GM19463 (cell line): ENCODE measurements at regions not wholly inside any gene's neighbourhood (a gene's known extent, or its start where the extent isn't known, plus 50 kb on each side); places are given as distances from the start of the nearest gene placed in this dataset.
A peak's percentile ranks its signal among the peaks of the same experiment; 100 is the strongest.

ENCODE experiments used
- ATAC-seq: cut with Tn5 transposase; IDR thresholded peaks from one replicate; pipeline ENCODE4 v1.9.1; 2021; ENCODE audit warnings: mild to moderate bottlenecking, moderate library complexity; ENCODE audit not compliant: unreplicated experiment

DNA sequence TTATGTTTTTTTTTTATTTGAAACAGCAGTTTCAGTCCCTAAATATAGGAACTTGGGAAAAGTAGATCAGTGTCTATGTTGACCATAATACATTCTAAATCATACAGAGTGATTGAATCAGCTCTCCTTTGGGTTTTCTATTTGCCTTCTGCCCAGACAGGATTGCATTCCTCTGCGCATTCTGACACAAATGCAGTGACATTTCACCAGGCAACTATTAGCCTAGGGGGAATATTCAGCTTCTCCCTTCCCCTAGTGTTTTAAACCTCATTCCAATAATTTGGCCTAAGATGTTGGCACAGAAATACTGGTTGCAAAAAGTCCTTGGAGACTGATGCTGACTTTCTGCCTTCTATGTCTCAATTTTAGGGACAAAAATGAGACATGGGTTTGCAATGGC is 172.8 kb downstream of the PTGER3 start:
- no peak for ATAC-seq

DNA sequence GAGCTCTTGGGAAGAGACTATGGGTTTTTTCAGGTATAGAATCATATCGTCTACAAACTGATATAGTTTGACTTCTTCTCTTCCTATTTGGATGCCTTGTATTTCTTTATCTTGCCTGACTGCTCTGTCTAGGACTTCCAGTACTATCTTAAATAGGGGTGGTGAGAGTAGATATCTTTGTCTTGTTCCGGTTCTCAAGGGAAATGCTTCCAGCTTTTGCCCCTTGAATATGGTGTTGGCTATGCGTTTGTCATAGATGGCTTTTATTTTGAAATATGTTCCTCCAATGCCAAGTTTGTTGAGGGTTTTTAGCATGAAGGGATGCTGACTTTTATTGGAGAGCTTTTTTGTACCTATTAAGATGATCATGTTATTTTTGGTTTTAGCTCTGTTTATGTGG is 170.3 kb downstream of the PTGER3 start:
- ATAC-seq: no peak

DNA sequence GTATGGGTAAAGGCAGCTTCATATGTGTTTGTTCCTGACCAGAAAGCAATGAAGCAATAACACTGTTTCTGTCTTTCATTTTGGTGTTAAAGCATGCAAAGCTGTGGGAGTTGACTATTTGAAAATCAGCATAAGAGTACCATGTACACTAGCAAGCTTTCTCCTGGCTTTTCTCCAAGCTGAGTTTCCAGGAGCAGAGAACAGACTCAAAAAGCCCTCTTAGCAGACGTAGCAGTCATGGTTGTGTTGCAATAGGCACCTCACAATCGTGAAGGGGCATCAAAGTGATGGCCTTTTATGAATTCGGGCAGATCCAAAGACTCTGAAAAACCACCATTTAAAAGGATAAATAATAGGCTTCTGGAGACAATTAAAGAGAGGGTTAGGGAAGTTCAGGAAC is 159.7 kb downstream of the PTGER3 start:
- ATAC-seq: no peak

- ATAC-seq: no peak
Measured at GRCh38 chr1:70888722-70889121, 158.9 kb downstream of the PTGER3 start.

DNA sequence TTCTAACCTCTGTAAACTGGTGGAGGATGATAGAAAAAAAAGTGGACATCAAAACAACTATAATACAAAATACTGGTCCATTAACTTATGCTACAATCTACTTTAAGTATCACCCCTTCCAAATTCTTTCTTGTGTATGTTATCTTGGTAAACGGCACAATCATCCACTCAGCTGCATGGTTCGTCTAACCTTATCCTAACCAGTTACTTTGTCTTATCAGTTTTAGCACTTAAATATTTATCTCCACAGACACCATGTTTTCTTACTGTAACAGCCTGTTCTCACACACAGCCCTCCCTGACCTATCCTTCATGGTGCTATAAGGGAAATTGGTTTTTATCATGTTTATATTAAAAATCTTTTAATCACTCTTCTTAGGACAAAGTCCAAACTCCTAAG is 157.2 kb downstream of the PTGER3 start:
- no peak for ATAC-seq

DNA sequence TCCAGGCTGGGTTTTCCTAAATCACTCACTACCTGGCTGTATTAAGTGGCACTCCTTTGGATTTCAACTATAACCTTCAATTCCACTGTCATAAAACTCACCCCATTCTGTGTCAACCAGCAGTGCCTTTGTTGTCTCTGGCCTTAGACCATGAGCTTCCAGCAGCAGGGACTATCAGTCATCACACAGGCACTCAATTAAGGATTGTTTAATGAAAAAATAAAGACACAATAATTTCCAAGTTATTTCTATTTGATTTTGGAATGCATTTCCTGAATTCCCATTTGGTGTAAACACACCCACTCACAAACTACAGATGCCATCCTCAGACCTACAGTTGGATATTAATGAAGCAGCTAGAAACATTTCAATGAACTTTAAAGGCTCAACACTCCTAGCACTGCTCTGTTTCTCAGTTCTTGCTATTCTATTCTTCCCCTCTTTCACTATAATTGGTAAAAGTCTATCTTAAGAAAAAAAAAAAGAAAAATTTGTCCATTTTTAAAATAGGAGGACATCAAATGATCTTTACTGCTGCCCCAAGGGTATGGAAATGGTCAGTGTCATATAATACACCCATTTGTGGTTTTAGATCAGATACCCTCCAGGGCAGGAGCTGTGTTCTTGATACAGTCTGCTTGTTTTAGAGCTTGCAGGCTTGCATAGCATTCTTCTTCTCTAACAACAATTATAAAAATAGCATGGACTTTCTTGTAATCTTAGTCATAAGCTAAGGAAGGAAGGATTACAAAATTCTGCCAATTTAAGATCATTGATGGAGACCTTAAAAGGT is 156.4 kb downstream of the PTGER3 start:
- ATAC-seq: no peak

GRCh38 chr1:70892140-70892539 is 155.5 kb downstream of the PTGER3 start:
- ATAC-seq: no peak

GRCh38 chr1:70892930-70893329 is 154.7 kb downstream of the PTGER3 start:
- ATAC-seq: no peak

DNA sequence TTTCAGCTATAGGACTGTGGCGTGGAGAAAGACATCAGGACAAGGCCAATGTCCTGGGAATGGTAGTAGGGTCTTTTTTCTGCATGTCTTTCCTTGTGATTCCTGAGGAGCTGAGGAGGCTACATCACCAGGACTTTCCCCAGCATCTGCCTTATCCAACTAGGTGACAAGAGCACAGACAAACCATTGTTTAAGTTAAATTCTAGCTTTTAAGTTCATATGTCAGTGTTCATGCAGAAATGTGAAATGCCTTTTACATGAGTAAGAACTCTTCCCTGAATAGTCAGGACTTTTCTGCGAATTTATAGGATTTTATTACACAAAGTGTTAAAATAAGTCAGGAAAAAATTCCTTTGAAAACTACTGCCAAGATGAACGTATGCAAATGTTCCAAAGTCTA is 154.2 kb downstream of the PTGER3 start:
- ATAC-seq: no peak

GRCh38 chr1:70895531-70895930 is 152.1 kb downstream of the PTGER3 start:
- no peak for ATAC-seq

DNA sequence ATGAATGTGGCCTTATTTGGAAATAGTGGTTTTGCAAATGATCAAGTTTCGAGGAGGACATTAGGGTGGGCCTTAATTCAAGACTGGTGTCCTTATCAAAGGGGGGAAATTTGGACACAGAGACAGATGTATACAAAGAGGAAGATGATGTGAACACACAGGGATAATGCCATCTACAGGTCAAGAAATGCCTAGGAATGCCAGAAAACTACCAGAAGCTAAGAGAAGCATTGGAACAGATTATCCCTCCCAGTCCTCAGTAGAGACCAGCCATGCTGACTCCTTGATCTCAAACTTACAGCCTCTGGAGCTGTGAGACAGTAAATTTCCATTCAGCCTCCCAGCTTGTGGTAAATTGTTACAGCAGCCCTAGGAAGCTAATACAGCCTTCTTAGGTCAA is 151.4 kb downstream of the PTGER3 start:
- no peak for ATAC-seq

DNA sequence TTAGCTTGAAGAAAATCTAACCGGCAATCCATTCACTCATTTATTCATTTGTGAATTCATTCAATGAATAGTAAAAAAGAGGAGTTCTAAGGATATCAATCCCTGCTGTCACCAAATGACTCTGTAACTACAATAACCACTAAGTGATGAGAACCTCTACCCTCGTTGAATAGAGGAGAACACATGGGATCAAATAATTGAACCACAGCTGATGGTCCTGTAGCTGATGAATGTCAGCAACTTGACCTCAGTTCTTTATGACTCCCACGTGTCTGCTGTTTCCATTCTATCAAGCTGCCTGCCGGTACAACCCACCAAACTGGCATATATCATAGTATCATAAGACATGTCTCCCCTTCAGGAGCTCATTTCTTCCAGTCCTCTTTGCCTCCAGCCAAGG is 150.3 kb downstream of the PTGER3 start:
- ATAC-seq: no peak

- no peak for ATAC-seq
Measured at GRCh38 chr1:70899735-70900134, 147.9 kb downstream of the PTGER3 start.

GRCh38 chr1:70902211-70902610 is 145.4 kb downstream of the PTGER3 start:
- no peak for ATAC-seq

- no peak for ATAC-seq
Measured at GRCh38 chr1:70906800-70907199, 140.8 kb downstream of the PTGER3 start.

GRCh38 chr1:70907563-70908310 is 139.9 kb downstream of the PTGER3 start:
- ATAC-seq: no peak

- no peak for ATAC-seq
Measured at GRCh38 chr1:70909262-70909822, 138.3 kb downstream of the PTGER3 start.

DNA sequence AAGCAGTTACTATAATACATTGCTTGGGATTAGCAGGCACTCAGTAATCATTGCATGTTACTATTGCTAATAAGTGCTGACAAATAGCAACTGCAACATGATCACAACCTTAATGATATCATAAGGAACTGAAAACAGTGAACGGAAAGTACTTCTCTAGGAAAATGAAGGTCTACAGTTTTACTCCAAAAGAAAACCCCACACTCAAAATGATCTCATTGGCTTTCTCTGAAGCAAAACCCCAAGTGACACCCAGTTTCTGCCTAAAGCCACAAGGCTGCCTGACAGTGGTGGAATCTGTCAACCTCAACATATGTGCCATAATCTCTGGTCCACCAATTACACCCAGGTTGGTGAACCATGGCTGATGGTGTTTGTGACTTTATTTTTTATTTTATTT is 137.6 kb downstream of the PTGER3 start:
- peak; percentile 65 for ATAC-seq

GRCh38 chr1:70911861-70912260 is 135.8 kb downstream of the PTGER3 start:
- ATAC-seq: no peak

DNA sequence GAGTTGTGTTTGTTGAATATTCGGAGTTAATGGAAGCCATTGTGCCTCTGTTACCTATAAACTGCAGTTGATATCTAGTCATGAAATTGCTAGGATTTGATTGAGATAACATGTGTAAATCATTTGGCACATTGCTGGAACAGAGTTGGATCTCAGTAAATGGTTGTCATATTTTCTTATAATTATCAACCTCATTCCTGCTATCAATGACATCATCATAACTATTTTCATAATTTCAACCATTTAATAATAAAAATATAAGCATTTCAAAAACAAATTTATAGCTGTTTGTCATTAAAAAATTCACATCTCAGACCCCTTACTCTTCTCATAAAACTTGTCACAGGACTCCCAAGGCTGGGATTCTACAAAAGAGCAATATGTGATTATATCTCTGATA is 133.4 kb downstream of the PTGER3 start:
- no peak for ATAC-seq

DNA sequence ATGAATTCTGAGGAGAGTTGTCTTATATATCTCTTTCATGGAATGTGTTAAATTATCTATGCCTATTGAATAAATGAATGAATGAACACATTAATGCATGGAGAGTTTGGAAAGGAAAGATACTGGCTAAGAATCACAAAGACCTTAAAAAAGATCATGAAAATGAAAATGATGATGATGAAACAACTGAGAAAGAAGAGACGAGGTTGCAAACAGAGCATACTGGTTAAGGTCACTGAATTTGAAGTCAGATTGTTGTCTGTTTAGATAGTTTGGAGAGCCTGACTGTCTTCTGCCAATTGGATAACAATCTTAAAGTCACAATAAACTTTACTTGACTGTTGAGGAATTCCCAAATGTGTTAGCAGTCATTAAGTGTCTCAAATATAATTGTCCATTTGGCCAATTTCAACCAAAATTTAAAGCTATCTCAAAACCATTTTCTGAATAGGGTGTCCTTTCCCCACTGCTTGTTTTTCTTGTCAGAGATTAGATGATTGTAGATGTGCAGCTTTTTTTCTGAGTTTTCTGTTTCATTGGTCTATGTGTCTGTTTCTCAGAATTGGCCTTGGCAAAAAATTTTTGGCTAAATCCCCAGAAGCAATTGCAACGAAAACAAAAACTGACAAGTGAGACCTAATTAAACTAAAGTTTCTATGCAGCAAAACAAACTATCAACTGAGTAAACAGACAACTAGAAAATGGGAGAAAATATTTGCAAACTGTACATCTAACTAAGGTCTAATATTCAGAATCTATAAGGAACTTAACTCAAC is 132.2 kb downstream of the PTGER3 start:
- no peak for ATAC-seq
